HL-60/S4 treated with retinoic acid at 250 ng/mL for 4 days and 3 days (cell line): ENCODE measurements at regions not wholly inside any gene's neighbourhood (a gene's known extent, or its start where the extent isn't known, plus 50 kb on each side); places are given as distances from the start of the nearest gene placed in this dataset.
"Not testable (repeated sequence)": the region's sequence is repeated elsewhere in the genome, so short reads cannot be mapped to it uniquely, and the experiment has no call there.

Source experiments
- in situ Hi-C: fragments of 300-500 bp; cut with MboI; formaldehyde crosslinking; loops from 2 replicates; pipeline ENCODE4 v1.7.0; 2022; ENCODE audit warnings: low sequenced_read_pairs

GRCh38 chr17:22548873-22549272 is 856.5 kb downstream of the KCNJ18 start:
- in situ Hi-C loops = not testable (repeated sequence)

GRCh38 chr17:22551695-22552415 is 859.5 kb downstream of the KCNJ18 start:
- in situ Hi-C loops = not testable (repeated sequence)

GRCh38 chr17:22569459-22570143 is 877.3 kb downstream of the KCNJ18 start:
- in situ Hi-C loops = no loop called here

DNA sequence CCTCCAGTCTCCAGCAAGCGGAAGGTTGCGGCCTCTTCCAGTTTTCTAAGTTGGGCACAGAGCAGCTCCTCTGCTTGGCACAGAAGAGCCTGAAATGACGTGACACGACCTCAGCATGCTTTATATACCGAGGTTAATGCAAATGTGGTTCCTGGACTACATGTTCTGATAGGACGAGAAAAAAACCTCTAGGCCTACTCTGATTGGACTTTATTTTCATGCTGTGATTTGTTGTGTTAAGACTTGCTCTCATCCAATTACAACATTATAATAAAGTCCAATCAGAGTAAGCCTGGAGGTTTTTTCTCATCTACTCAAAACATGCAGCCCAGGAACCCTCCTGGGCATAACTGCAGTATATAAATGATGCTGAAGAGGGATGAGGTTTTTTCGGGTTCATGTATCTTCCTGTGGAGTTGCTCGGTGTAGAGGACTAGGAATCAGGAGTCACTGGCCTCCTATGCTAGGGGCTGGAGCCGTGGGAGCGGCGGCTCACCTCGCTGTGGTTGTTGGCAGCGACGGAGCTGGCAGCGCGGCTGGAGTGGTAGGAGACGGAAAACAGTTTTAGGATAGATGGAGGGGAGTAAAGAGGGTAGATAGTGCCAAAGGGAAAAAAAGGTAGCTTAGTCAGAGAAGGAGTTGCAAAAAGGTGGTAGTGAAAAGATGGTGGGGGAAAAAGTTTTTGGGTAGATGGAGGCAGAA is 878.0 kb downstream of the KCNJ18 start:
- in situ Hi-C loops = no loop called here

DNA sequence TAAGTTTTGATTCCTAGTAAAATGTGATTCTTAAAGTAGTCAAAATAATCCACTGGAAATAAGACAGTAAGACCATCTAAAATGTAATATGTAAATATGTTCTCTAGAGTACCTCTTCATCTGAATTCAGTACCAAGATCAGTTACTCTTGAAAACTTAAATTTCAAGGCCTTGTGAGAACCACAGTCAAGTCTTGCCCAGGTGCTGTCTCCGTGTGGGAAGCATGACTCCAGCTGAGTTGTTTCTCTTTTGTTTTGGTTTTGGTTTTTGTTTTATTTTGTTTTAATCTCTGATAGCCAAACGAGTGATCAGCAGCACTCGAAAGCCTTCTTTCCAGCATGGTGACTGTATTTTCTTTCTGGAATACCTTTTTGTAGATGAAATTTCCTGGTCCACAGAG is 907.0 kb downstream of the KCNJ18 start:
- in situ Hi-C loops = no loop called here

DNA sequence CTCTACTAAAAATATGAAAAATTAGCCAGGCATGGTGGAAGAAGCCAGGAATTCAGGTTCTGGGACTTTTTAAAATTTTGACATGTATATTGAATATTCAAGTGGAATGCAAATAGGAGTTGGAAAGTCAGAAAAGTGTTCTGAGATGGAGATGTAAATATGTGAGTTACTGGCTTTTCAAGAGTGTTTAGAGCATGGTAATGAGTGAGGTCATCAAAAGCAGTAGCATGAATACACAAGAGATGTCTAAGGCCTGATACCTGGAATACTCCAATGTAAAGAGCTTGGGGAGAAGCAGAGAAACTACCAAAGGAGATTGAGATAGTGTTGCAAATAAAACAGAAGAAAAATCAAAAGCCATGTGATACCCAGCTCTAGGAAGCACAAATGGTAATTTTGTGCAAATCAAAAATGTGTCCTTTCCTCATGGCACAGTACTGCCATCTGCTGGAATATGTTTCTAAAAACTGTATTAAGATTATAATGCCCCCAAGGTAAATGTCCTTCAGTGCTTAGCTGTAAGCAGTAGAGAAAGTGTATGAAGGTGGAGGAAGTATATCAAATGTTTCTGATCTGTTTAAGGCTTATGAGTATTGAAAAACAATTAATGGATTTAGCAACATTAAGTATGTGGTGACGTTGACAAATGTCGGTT is 908.4 kb downstream of the KCNJ18 start:
- in situ Hi-C loops = no loop called here
